ENCODE measurements at regions not wholly inside any gene's neighbourhood (a gene's known extent, or its start where the extent isn't known, plus 50 kb on each side); places are given as distances from the start of the nearest gene placed in this dataset.

- Histone ChIP-seq H3K36me3 (ENCODE audit: low read depth) (no peaks in the 10 kb centered on the region), H3K4me3 (ENCODE audit: severe bottlenecking) (no peak overlapping the region), H3K27ac (ENCODE audit: poor library complexity, severe bottlenecking) (peak overlapping the region; percentile 17), H3K4me1 (ENCODE audit: insufficient read depth, poor library complexity, severe bottlenecking) (no peaks in the 10 kb centered on the region), H3K27me3 (ENCODE audit: insufficient read depth, poor library complexity, severe bottlenecking) (no peaks in the 10 kb centered on the region), H3K9me3 (ENCODE audit: severe bottlenecking) (no peaks in the 10 kb centered on the region)
- no peak for TF ChIP-seq CTCF (IDR thresholded peaks at IDR 0.05; ENCODE audit: poor library complexity, severe bottlenecking)
- ATAC-seq (ENCODE audit: low read depth) (peak; percentile 38; the same call in 1 of the 3 replicates), DNase-seq (ENCODE audit: low spot score) (no peak)
These were observed 722.6 kb downstream of the GATA3 start for GRCh38 chr10:8776926-8777622.

GRCh38 chr10:8778713-8779112 lies 724.2 kb downstream of the GATA3 start:
- H3K4me1 ChIP-seq (ENCODE audit: insufficient read depth, poor library complexity, severe bottlenecking), result no peaks in the 10 kb centered on the region
- H3K36me3 ChIP-seq (ENCODE audit: low read depth), result no peaks in the 10 kb centered on the region
- no peaks in the 10 kb centered on the region for H3K27me3 ChIP-seq (ENCODE audit: insufficient read depth, poor library complexity, severe bottlenecking)
- TF ChIP-seq CTCF (IDR thresholded peaks at IDR 0.05; ENCODE audit: poor library complexity, severe bottlenecking), result no peak
- H3K4me3 ChIP-seq (ENCODE audit: severe bottlenecking), result no peak overlapping the region
- no peaks in the 10 kb centered on the region for H3K9me3 ChIP-seq (ENCODE audit: severe bottlenecking)
- ATAC-seq (ENCODE audit: low read depth) (no peak), DNase-seq (ENCODE audit: low spot score) (no peak)
- no peak overlapping the region for H3K27ac ChIP-seq (ENCODE audit: poor library complexity, severe bottlenecking)

GRCh38 chr10:8787649-8788048 lies 733.2 kb downstream of the GATA3 start:
- Histone ChIP-seq H3K9me3 (ENCODE audit: severe bottlenecking) (peaks cover 2% of the 10 kb centered on the region), H3K4me3 (ENCODE audit: severe bottlenecking) (no peak overlapping the region), H3K27ac (ENCODE audit: poor library complexity, severe bottlenecking) (no peak overlapping the region), H3K4me1 (ENCODE audit: insufficient read depth, poor library complexity, severe bottlenecking) (no peaks in the 10 kb centered on the region), H3K36me3 (ENCODE audit: low read depth) (no peaks in the 10 kb centered on the region), H3K27me3 (ENCODE audit: insufficient read depth, poor library complexity, severe bottlenecking) (no peaks in the 10 kb centered on the region)
- no peak for ATAC-seq (ENCODE audit: low read depth)
- no peak for TF ChIP-seq CTCF (IDR thresholded peaks at IDR 0.05; ENCODE audit: poor library complexity, severe bottlenecking)
- no peak for DNase-seq (ENCODE audit: low spot score)

GRCh38 chr10:8790390-8790789 lies 735.9 kb downstream of the GATA3 start:
- no peak overlapping the region for H3K4me3 ChIP-seq (ENCODE audit: severe bottlenecking)
- no peak for ATAC-seq (ENCODE audit: low read depth)
- H3K4me1 ChIP-seq (ENCODE audit: insufficient read depth, poor library complexity, severe bottlenecking), result no peaks in the 10 kb centered on the region
- no peak for TF ChIP-seq CTCF (IDR thresholded peaks at IDR 0.05; ENCODE audit: poor library complexity, severe bottlenecking)
- DNase-seq (ENCODE audit: low spot score), result no peak
- no peaks in the 10 kb centered on the region for H3K27me3 ChIP-seq (ENCODE audit: insufficient read depth, poor library complexity, severe bottlenecking)
- no peaks in the 10 kb centered on the region for H3K36me3 ChIP-seq (ENCODE audit: low read depth)
- H3K27ac ChIP-seq (ENCODE audit: poor library complexity, severe bottlenecking), result no peak overlapping the region
- H3K9me3 ChIP-seq (ENCODE audit: severe bottlenecking), result peaks cover 2% of the 10 kb centered on the region

- no peaks in the 10 kb centered on the region for H3K4me1 ChIP-seq (ENCODE audit: insufficient read depth, poor library complexity, severe bottlenecking)
- no peak for DNase-seq (ENCODE audit: low spot score)
- H3K27ac ChIP-seq (ENCODE audit: poor library complexity, severe bottlenecking), result no peak overlapping the region
- TF ChIP-seq CTCF (IDR thresholded peaks at IDR 0.05; ENCODE audit: poor library complexity, severe bottlenecking), result no peak
- ATAC-seq (ENCODE audit: low read depth), result no peak
- no peaks in the 10 kb centered on the region for H3K27me3 ChIP-seq (ENCODE audit: insufficient read depth, poor library complexity, severe bottlenecking)
- H3K4me3 ChIP-seq (ENCODE audit: severe bottlenecking), result no peak overlapping the region
- no peaks in the 10 kb centered on the region for H3K9me3 ChIP-seq (ENCODE audit: severe bottlenecking)
- no peaks in the 10 kb centered on the region for H3K36me3 ChIP-seq (ENCODE audit: low read depth)
These were observed 740.4 kb downstream of the GATA3 start for GRCh38 chr10:8794860-8795259.

Data from RWPE2 (cell line).